RWPE1 (cell line): ENCODE measurements at regions not wholly inside any gene's neighbourhood (a gene's known extent, or its start where the extent isn't known, plus 50 kb on each side); places are given as distances from the start of the nearest gene placed in this dataset.

Source experiments
- CTCF ChIA-PET: fragments of 350-600 bp; sonication (Branson Sonifier 250); formaldehyde crosslinking; extraction: SDS; loops from one replicate; lab custom pipeline; 2021; lab: Yijun Ruan, JAX
- POLR2A ChIA-PET: fragments of 400-600 bp; formaldehyde crosslinking; extraction: SDS; loops from one replicate; lab custom pipeline; 2020; ENCODE audit warnings: antibody characterized with exemption; ENCODE audit not compliant: low non-redundant PET; lab: Yijun Ruan, JAX
- DNase-seq: peaks from one replicate; pipeline ENCODE4 v3.0.0; 2012; ENCODE audit warnings: low spot score
- H3K27ac ChIP-seq: fragments of 450-650 bp; 2 replicates; pipeline ENCODE4 v1.5.1; 2017
- TF ChIP-seq, protein P1 (sequence below): fragments of 450-650 bp; conservative IDR thresholded peaks from 2 replicates; pipeline ENCODE4 v1.5.1; 2017; ENCODE audit warnings: low read depth, mild to moderate bottlenecking

GRCh38 chr2:6773694-6774044, 92.0 kb downstream of the CMPK2 start:
- CTCF ChIA-PET: interaction anchor here (0.7 to 1.4 kb wide), 3 partner anchors 21 to 93 kb away, joined by 3 to 4 read pairs (median 4); no protein-coding TSS in a partner anchor
- DNase-seq: no peak
- TF ChIP-seq, protein P1, sequence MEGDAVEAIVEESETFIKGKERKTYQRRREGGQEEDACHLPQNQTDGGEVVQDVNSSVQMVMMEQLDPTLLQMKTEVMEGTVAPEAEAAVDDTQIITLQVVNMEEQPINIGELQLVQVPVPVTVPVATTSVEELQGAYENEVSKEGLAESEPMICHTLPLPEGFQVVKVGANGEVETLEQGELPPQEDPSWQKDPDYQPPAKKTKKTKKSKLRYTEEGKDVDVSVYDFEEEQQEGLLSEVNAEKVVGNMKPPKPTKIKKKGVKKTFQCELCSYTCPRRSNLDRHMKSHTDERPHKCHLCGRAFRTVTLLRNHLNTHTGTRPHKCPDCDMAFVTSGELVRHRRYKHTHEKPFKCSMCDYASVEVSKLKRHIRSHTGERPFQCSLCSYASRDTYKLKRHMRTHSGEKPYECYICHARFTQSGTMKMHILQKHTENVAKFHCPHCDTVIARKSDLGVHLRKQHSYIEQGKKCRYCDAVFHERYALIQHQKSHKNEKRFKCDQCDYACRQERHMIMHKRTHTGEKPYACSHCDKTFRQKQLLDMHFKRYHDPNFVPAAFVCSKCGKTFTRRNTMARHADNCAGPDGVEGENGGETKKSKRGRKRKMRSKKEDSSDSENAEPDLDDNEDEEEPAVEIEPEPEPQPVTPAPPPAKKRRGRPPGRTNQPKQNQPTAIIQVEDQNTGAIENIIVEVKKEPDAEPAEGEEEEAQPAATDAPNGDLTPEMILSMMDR: no peak
- POLR2A ChIA-PET: no interaction called here
- no peak overlapping the region for H3K27ac ChIP-seq

GRCh38 chr2:6776125-6776524, 89.6 kb downstream of the CMPK2 start:
- no peak for DNase-seq
- ChIA-PET POLR2A (no interaction called here), CTCF (no interaction called here)
- TF ChIP-seq, protein P1: no peak
- H3K27ac ChIP-seq: no peak overlapping the region

GRCh38 chr2:6777626-6778025, 88.1 kb downstream of the CMPK2 start:
- ChIA-PET CTCF (no interaction called here), POLR2A (no interaction called here)
- DNase-seq: no peak
- TF ChIP-seq, protein P1: no peak
- no peak overlapping the region for H3K27ac ChIP-seq

DNA sequence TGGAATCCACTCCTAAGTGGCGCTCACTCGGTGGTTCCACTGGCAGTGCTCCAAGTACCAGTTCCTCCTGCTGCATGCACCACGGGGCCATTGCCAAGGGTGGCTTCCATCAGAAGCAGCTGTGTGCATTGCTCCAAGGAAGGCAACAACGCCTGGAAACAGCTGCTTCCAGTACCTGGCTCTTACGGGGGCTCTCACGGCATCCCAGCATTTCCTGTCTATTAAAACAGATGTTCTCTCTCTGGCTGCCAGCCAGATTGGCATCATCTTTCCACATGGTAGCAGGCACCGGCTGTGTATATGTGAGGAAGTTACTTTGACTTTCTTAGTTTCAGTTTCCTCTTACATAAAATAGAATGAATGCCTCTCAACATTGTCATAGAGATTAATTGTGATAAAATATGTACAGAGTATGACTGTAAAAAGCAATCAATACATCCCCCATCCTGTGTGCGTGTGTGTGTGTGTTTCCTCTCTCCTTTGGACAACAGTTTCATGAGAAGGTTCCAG, 84.9 kb downstream of the CMPK2 start:
- ChIA-PET POLR2A (no interaction called here), CTCF (no interaction called here)
- no peak for DNase-seq
- no peak overlapping the region for H3K27ac ChIP-seq
- TF ChIP-seq, protein P1: no peak

DNA sequence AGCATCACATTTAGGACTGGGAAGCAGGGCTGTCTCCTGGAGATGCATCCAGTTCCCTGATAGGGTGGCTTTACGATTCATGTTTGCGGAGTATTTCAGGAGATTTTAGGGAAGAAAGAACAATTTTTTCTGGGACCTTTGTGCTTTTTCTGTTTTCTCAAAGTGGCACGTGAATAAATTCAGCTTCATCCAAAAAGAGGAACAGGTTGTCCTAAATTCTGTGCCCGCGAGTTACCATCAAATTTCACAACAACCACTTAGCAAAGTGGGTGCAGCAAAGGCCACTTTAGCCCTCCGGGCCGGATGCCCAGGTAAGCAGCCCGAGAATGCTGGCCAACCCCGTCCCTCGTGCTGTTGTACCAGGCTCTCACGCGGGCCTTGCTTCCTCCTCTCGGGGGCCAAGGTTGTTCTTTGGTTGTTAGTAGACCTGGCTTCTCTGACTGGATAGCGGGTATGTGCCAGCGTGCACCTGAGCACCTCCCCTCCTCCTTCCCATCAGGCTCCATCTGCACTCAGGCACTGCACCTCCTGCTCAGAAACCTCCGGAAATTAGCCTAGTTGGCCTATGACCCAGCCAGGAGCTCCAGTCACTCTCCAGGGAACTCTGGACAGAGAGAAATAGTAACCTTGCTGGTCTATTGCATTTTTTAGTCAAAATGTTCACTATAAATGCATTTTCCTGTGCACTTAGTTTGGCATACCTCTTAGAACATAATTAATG, 83.0 kb downstream of the CMPK2 start:
- POLR2A ChIA-PET: no interaction called here
- H3K27ac ChIP-seq: no peak overlapping the region
- CTCF ChIA-PET: no interaction called here
- TF ChIP-seq, protein P1: no peak
- no peak for DNase-seq

- H3K27ac ChIP-seq: no peak overlapping the region
- ChIA-PET CTCF (no interaction called here), POLR2A (no interaction called here)
- TF ChIP-seq, protein P1: no peak
- DNase-seq: no peak
Observed at GRCh38 chr2:6783238-6783614, 82.5 kb downstream of the CMPK2 start.
